GM13976 (cell line): ENCODE measurements at regions not wholly inside any gene's neighbourhood (a gene's known extent, or its start where the extent isn't known, plus 50 kb on each side); places are given as distances from the start of the nearest gene placed in this dataset.
"Not testable (repeated sequence)": the region's sequence is repeated elsewhere in the genome, so short reads cannot be mapped to it uniquely, and the experiment has no call there.

Experiments used
- DNase-seq: peaks from one replicate; pipeline ENCODE4 v3.0.0; 2012; ENCODE audit warnings: low spot score
- CTCF ChIP-seq: IDR thresholded peaks from 2 replicates; pipeline ENCODE4 v1.5.1; 2012; ENCODE audit warnings: borderline replicate concordance, mild to moderate bottlenecking; ENCODE audit not compliant: insufficient read depth; ENCODE audit errors: extremely low read depth, missing control alignments, control extremely low read depth
- in situ Hi-C: fragments of 300-500 bp; cut with MboI; formaldehyde crosslinking; loops from one replicate; pipeline ENCODE4 v1.12.0; 2022; ENCODE audit warnings: low sequenced_read_pairs, mixed read lengths, inconsistent platforms; ENCODE audit not compliant: unreplicated experiment

- no peak for DNase-seq
- in situ Hi-C loops = no loop called here
- TF ChIP-seq CTCF = no peak
Measured at GRCh38 chr4:127491571-127491970, 141.2 kb upstream of the INTU start.

GRCh38 chr4:127496875-127497274 is 135.9 kb upstream of the INTU start:
- DNase-seq, in situ Hi-C loops: not testable (repeated sequence)

GRCh38 chr4:127498366-127498765 is 134.4 kb upstream of the INTU start:
- DNase-seq = no peak
- in situ Hi-C loops = no loop called here
- no peak for TF ChIP-seq CTCF

- in situ Hi-C loops = no loop called here
- no peak for DNase-seq
- no peak for TF ChIP-seq CTCF
Measured at GRCh38 chr4:127500242-127500641, 132.5 kb upstream of the INTU start.

- DNase-seq = no peak
- TF ChIP-seq CTCF = no peak
- in situ Hi-C loops = no loop called here
Measured at GRCh38 chr4:127501103-127501502, 131.7 kb upstream of the INTU start.

GRCh38 chr4:127503111-127503510 is 129.6 kb upstream of the INTU start:
- no peak for TF ChIP-seq CTCF
- in situ Hi-C loops = no loop called here
- no peak for DNase-seq

GRCh38 chr4:127505203-127505602 is 127.6 kb upstream of the INTU start:
- DNase-seq = no peak
- no peak for TF ChIP-seq CTCF
- in situ Hi-C loops = no loop called here
